CD4-positive, alpha-beta T cell treated with Interleukin-4 for 1 hour (primary cell): ENCODE measurements at regions not wholly inside any gene's neighbourhood (a gene's known extent, or its start where the extent isn't known, plus 50 kb on each side); places are given as distances from the start of the nearest gene placed in this dataset.
"Not testable (repeated sequence)": the region's sequence is repeated elsewhere in the genome, so short reads cannot be mapped to it uniquely, and the experiment has no call there.

Experiments used
- DNase-seq, 2 donors: peaks; one replicate each; pipeline ENCODE4 v3.0.0-alpha.2; 2020 to 2022

- no peak for DNase-seq
These were observed 128.2 kb downstream of the SLC7A11 start for GRCh38 chr4:138113819-138114400.

- not testable (repeated sequence) for DNase-seq
These were observed 129.3 kb downstream of the SLC7A11 start for GRCh38 chr4:138112890-138113289.

- DNase-seq = no peak
These were observed 129.8 kb downstream of the SLC7A11 start for GRCh38 chr4:138112389-138112788.

GRCh38 chr4:138111462-138112000 lies 130.6 kb downstream of the SLC7A11 start:
- no peak for DNase-seq

- DNase-seq = no peak
These were observed 131.3 kb downstream of the SLC7A11 start for GRCh38 chr4:138110815-138111214.

GRCh38 chr4:138107023-138107422 lies 135.1 kb downstream of the SLC7A11 start:
- no peak for DNase-seq

- no peak for DNase-seq
These were observed 136.8 kb downstream of the SLC7A11 start for GRCh38 chr4:138105331-138105730.

GRCh38 chr4:138104284-138104680 lies 137.9 kb downstream of the SLC7A11 start:
- DNase-seq = no peak

GRCh38 chr4:138103597-138104283 lies 138.4 kb downstream of the SLC7A11 start:
- DNase-seq = no peak

- DNase-seq = no peak
These were observed 142.8 kb downstream of the SLC7A11 start for GRCh38 chr4:138099385-138099784.

GRCh38 chr4:138097912-138098600 lies 144.1 kb downstream of the SLC7A11 start:
- no peak for DNase-seq

- no peak for DNase-seq
These were observed 145.6 kb downstream of the SLC7A11 start for GRCh38 chr4:138096384-138097062.

GRCh38 chr4:138095378-138095777 lies 146.8 kb downstream of the SLC7A11 start:
- no peak for DNase-seq

GRCh38 chr4:138092060-138092459 lies 150.1 kb downstream of the SLC7A11 start:
- no peak for DNase-seq

GRCh38 chr4:138090918-138091676 lies 151.1 kb downstream of the SLC7A11 start:
- no peak for DNase-seq

- DNase-seq = peak in 1 of 2 donors; percentile 29
These were observed 151.8 kb downstream of the SLC7A11 start for GRCh38 chr4:138090150-138090917.

- no peak for DNase-seq
These were observed 153.5 kb downstream of the SLC7A11 start for GRCh38 chr4:138088449-138089208.

- no peak for DNase-seq
These were observed 155.0 kb downstream of the SLC7A11 start for GRCh38 chr4:138087066-138087719.

GRCh38 chr4:138086611-138087041 lies 155.5 kb downstream of the SLC7A11 start:
- no peak for DNase-seq

GRCh38 chr4:138085736-138086305 lies 156.3 kb downstream of the SLC7A11 start:
- no peak for DNase-seq
